Sigmoid colon (tissue), 4 donors: ENCODE measurements at regions not wholly inside any gene's neighbourhood (a gene's known extent, or its start where the extent isn't known, plus 50 kb on each side); places are given as distances from the start of the nearest gene placed in this dataset.

Experiments
- POLR2A ChIP-seq, 2 donors: fragments of 450-650 bp; IDR thresholded peaks; one replicate each; pipeline ENCODE4 v1.6.1; 2016; ENCODE audit warnings: antibody characterized with exemption in 2 of 2, mild to moderate bottlenecking in 2 of 2, moderate library complexity in 2 of 2
- POLR2AphosphoS5 ChIP-seq, 4 donors: sonication (generic); formaldehyde crosslinking; IDR thresholded peaks; one replicate each; pipeline ENCODE4 v1.6.1; 2017; ENCODE audit warnings: antibody characterized with exemption in 4 of 4
- TF ChIP-seq, protein P1 (sequence below), 4 experiments: fragments of 450-650 bp in 3 of 4; fragments of 200-600 bp in 1 of 4; IDR thresholded peaks; one replicate each; pipeline ENCODE4 v1.5.1; 2016 to 2019; ENCODE audit warnings: antibody characterized with exemption in 4 of 4, mild to moderate bottlenecking in 3 of 4, moderate library complexity in 2 of 4

- TF ChIP-seq, protein P1, sequence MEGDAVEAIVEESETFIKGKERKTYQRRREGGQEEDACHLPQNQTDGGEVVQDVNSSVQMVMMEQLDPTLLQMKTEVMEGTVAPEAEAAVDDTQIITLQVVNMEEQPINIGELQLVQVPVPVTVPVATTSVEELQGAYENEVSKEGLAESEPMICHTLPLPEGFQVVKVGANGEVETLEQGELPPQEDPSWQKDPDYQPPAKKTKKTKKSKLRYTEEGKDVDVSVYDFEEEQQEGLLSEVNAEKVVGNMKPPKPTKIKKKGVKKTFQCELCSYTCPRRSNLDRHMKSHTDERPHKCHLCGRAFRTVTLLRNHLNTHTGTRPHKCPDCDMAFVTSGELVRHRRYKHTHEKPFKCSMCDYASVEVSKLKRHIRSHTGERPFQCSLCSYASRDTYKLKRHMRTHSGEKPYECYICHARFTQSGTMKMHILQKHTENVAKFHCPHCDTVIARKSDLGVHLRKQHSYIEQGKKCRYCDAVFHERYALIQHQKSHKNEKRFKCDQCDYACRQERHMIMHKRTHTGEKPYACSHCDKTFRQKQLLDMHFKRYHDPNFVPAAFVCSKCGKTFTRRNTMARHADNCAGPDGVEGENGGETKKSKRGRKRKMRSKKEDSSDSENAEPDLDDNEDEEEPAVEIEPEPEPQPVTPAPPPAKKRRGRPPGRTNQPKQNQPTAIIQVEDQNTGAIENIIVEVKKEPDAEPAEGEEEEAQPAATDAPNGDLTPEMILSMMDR (IDR thresholded peaks at IDR 0.05), result no peak
- TF ChIP-seq POLR2A (IDR thresholded peaks at IDR 0.05), result no peak
- TF ChIP-seq POLR2AphosphoS5 (IDR thresholded peaks at IDR 0.05), result no peak
These were observed 492.4 kb upstream of the MARCKS start for GRCh38 chr6:113364766-113365165.
